ENCODE measurements at regions not wholly inside any gene's neighbourhood (a gene's known extent, or its start where the extent isn't known, plus 50 kb on each side); places are given as distances from the start of the nearest gene placed in this dataset.

GRCh38 chrX:74063426-74064155 is 211.1 kb upstream of the XIST start:
- H3K27ac ChIP-seq (ENCODE audit: low read length in 2 of 2) = no peak overlapping the region
- H4K20me1 ChIP-seq (ENCODE audit: control insufficient read depth, insufficient read depth, low read length, poor library complexity, severe bottlenecking) = no peaks in the 10 kb centered on the region
- Mint-ChIP-seq H3K9me3 (ENCODE audit: insufficient read depth) (peaks cover 4% of the 10 kb centered on the region), H3K27me3 (no peaks in the 10 kb centered on the region), H3K4me3 (no peak overlapping the region), H3K4me1 (no peaks in the 10 kb centered on the region), H3K27ac (no peak overlapping the region)
- intact Hi-C loops (cut with micrococcal nuclease) = no loop called here
- DNase-seq (no peak), ATAC-seq (ENCODE audit: low read depth) (no peak)
- H3K27me3 ChIP-seq (replicated peaks in 1 of 4; ENCODE audit: control extremely low read depth in 1 of 4, control insufficient read depth in 3 of 4, insufficient read depth in 4 of 4, low read length in 3 of 4) = no peaks in the 10 kb centered on the region
- no peak for TF ChIP-seq CTCF (IDR thresholded peaks at IDR 0.05)
- TF ChIP-seq EZH2 (IDR thresholded peaks at IDR 0.05; ENCODE audit: borderline replicate concordance, insufficient read depth, low read depth, low read length, poor library complexity, severe bottlenecking) = no peak
- H3K4me3 ChIP-seq (ENCODE audit: control extremely low read depth in 1 of 5, extremely low read depth in 1 of 5, insufficient read depth in 1 of 5, low read depth in 2 of 5, low read length in 4 of 5) = no peak overlapping the region
- peaks cover 0 to 3% (median 0%) of the 10 kb centered on the region in 3 donors for H3K9me3 ChIP-seq (ENCODE audit: control extremely low read depth in 1 of 3, control insufficient read depth in 2 of 3, insufficient read depth in 1 of 3, low read length in 2 of 3)
- no peaks in the 10 kb centered on the region for H3K4me1 ChIP-seq (ENCODE audit: control insufficient read depth in 2 of 2, insufficient read depth in 2 of 2, low read length in 2 of 2)
- POLR2A ChIA-PET = no interaction called here
- H3K4me2 ChIP-seq (replicated peaks; ENCODE audit: low read depth, low read length, poor library complexity, severe bottlenecking) = no peak overlapping the region
- no peak overlapping the region for H2AFZ ChIP-seq (ENCODE audit: insufficient read depth, low read depth, low read length, poor library complexity, severe bottlenecking)
- no peak overlapping the region for H3K9ac ChIP-seq (ENCODE audit: low read length)
- no peaks in the 10 kb centered on the region for H3K36me3 ChIP-seq (replicated peaks in 1 of 2; ENCODE audit: control extremely low read depth in 1 of 2, control insufficient read depth in 1 of 2, extremely low read depth in 1 of 2, insufficient read depth in 2 of 2, low read length in 1 of 2)
- CTCF ChIA-PET = no interaction called here
- WGBS (ENCODE audit: insufficient coverage) = 100% methylated on average over 1 of the region's 1 CpG
- no peaks in the 10 kb centered on the region for H3K79me2 ChIP-seq (ENCODE audit: control insufficient read depth, insufficient read depth, low read length)

GRCh38 chrX:74061879-74062278 is 209.4 kb upstream of the XIST start:
- Histone ChIP-seq H3K4me2 (replicated peaks; ENCODE audit: low read depth, low read length, poor library complexity, severe bottlenecking) (no peak overlapping the region), H3K4me1 (ENCODE audit: control insufficient read depth in 2 of 2, insufficient read depth in 2 of 2, low read length in 2 of 2) (no peaks in the 10 kb centered on the region), H2AFZ (ENCODE audit: insufficient read depth, low read depth, low read length, poor library complexity, severe bottlenecking) (no peak overlapping the region), H3K79me2 (ENCODE audit: control insufficient read depth, insufficient read depth, low read length) (no peaks in the 10 kb centered on the region), H3K27ac (ENCODE audit: low read length in 2 of 2) (no peak overlapping the region), H3K36me3 (replicated peaks in 1 of 2; ENCODE audit: control extremely low read depth in 1 of 2, control insufficient read depth in 1 of 2, extremely low read depth in 1 of 2, insufficient read depth in 2 of 2, low read length in 1 of 2) (no peaks in the 10 kb centered on the region), H3K27me3 (replicated peaks in 1 of 4; ENCODE audit: control extremely low read depth in 1 of 4, control insufficient read depth in 3 of 4, insufficient read depth in 4 of 4, low read length in 3 of 4) (no peaks in the 10 kb centered on the region), H3K9ac (ENCODE audit: low read length) (no peak overlapping the region), H3K4me3 (ENCODE audit: control extremely low read depth in 1 of 5, extremely low read depth in 1 of 5, insufficient read depth in 1 of 5, low read depth in 2 of 5, low read length in 4 of 5) (no peak overlapping the region), H3K9me3 (ENCODE audit: control extremely low read depth in 1 of 3, control insufficient read depth in 2 of 3, insufficient read depth in 1 of 3, low read length in 2 of 3) (peaks cover 0 to 3% (median 0%) of the 10 kb centered on the region in 3 donors), H4K20me1 (ENCODE audit: control insufficient read depth, insufficient read depth, low read length, poor library complexity, severe bottlenecking) (no peaks in the 10 kb centered on the region)
- ATAC-seq (ENCODE audit: low read depth) (no peak), DNase-seq (no peak)
- H3K4me1 Mint-ChIP-seq = no peaks in the 10 kb centered on the region
- H3K27ac Mint-ChIP-seq = no peak overlapping the region
- WGBS (ENCODE audit: insufficient coverage) = 86% methylated on average over 2 of the region's 4 CpGs
- no peak for TF ChIP-seq EZH2 (IDR thresholded peaks at IDR 0.05; ENCODE audit: borderline replicate concordance, insufficient read depth, low read depth, low read length, poor library complexity, severe bottlenecking)
- TF ChIP-seq CTCF (IDR thresholded peaks at IDR 0.05) = no peak
- intact Hi-C loops (cut with micrococcal nuclease) = no loop called here
- ChIA-PET CTCF (no interaction called here), POLR2A (no interaction called here)
- no peak overlapping the region for H3K4me3 Mint-ChIP-seq
- H3K9me3 Mint-ChIP-seq (ENCODE audit: insufficient read depth) = no peaks in the 10 kb centered on the region
- H3K27me3 Mint-ChIP-seq = no peaks in the 10 kb centered on the region
